ENCODE measurements at regions not wholly inside any gene's neighbourhood (a gene's known extent, or its start where the extent isn't known, plus 50 kb on each side); places are given as distances from the start of the nearest gene placed in this dataset.

- TF ChIP-seq CTCF (IDR thresholded peaks at IDR 0.05) (no peak), EZH2phosphoT487 (IDR thresholded peaks at IDR 0.05) (no peak)
Measured at GRCh38 chr9:118624608-118625007, 744.6 kb downstream of the BRINP1 start.
